HepG2 (cell line): ENCODE measurements at regions not wholly inside any gene's neighbourhood (a gene's known extent, or its start where the extent isn't known, plus 50 kb on each side); places are given as distances from the start of the nearest gene placed in this dataset.

ENCODE experiments used
- PITX1 ChIP-seq: sonication (generic); formaldehyde crosslinking; IDR thresholded peaks from 2 replicates; pipeline ENCODE4 v1.5.1; 2020; ENCODE audit warnings: mild to moderate bottlenecking, missing genetic modification reagents
- TAF1 ChIP-seq: sonication (generic); formaldehyde crosslinking; IDR thresholded peaks from 2 replicates; pipeline ENCODE4 v1.4.0; 2020; ENCODE audit warnings: missing genetic modification reagents
- TFDP1 ChIP-seq: IDR thresholded peaks from 2 replicates; pipeline ENCODE4 v1.6.1; 2016; ENCODE audit warnings: missing compliant biosample characterization, missing genetic modification reagents, borderline replicate concordance
- ZFP36 ChIP-seq: fragments of 150-350 bp; IDR thresholded peaks from 2 replicates; pipeline ENCODE4 v1.6.1; 2018; ENCODE audit warnings: borderline replicate concordance, low read length, low read depth; ENCODE audit not compliant: partially characterized antibody
- ZNF263 ChIP-seq: sonication (generic); formaldehyde crosslinking; IDR thresholded peaks from 2 replicates; pipeline ENCODE4 v1.4.0; 2020; ENCODE audit warnings: missing genetic modification reagents
- TF ChIP-seq, protein P1 (sequence below): IDR thresholded peaks from 2 replicates; pipeline ENCODE4 v1.6.1; 2012; ENCODE audit warnings: inconsistent platforms
- TF ChIP-seq, protein P2 (sequence below): sonication (generic); formaldehyde crosslinking; IDR thresholded peaks from 2 replicates; pipeline ENCODE4 v1.5.0; 2020; ENCODE audit warnings: mild to moderate bottlenecking, missing genetic modification reagents, moderate library complexity

GRCh38 chr11:64455456-64456261, 96.7 kb downstream of the RPS6KA4 start:
- TF ChIP-seq PITX1 (CRISPR knock-in tag) (no peak), ZFP36 (no peak), ZNF263 (CRISPR knock-in tag) (no peak), TFDP1 (no peak), TAF1 (CRISPR knock-in tag) (no peak)
- TF ChIP-seq, protein P1, sequence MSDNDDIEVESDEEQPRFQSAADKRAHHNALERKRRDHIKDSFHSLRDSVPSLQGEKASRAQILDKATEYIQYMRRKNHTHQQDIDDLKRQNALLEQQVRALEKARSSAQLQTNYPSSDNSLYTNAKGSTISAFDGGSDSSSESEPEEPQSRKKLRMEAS, result no peak
- TF ChIP-seq, protein P2, sequence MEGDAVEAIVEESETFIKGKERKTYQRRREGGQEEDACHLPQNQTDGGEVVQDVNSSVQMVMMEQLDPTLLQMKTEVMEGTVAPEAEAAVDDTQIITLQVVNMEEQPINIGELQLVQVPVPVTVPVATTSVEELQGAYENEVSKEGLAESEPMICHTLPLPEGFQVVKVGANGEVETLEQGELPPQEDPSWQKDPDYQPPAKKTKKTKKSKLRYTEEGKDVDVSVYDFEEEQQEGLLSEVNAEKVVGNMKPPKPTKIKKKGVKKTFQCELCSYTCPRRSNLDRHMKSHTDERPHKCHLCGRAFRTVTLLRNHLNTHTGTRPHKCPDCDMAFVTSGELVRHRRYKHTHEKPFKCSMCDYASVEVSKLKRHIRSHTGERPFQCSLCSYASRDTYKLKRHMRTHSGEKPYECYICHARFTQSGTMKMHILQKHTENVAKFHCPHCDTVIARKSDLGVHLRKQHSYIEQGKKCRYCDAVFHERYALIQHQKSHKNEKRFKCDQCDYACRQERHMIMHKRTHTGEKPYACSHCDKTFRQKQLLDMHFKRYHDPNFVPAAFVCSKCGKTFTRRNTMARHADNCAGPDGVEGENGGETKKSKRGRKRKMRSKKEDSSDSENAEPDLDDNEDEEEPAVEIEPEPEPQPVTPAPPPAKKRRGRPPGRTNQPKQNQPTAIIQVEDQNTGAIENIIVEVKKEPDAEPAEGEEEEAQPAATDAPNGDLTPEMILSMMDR (CRISPR knock-in tag), result no peak
